ENCODE measurements at regions not wholly inside any gene's neighbourhood (a gene's known extent, or its start where the extent isn't known, plus 50 kb on each side); places are given as distances from the start of the nearest gene placed in this dataset.

DNA sequence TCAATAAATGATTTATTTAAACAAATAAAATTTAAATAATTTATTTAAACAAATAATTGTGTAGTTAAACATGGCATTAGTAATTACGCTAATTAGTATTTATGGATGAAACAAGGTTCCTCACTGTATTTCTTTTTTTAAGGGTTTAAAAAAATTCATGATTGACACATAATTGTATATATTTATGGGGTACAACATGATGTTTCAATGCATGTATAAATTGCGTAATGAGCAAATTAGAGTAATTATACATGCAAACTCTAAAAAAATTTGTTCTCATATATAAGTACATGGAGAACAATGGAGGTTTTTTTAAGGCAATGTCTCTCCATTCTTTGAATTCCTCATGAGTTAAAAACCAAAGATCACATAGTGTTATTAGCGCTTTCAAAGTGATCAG, 115.7 kb upstream of the KLF3 start:
- Histone ChIP-seq H3K36me3 (ENCODE audit: control insufficient read depth, insufficient read depth, low read length) (no peaks in the 10 kb centered on the region), H3K9me3 (ENCODE audit: control insufficient read depth, low read length) (no peaks in the 10 kb centered on the region), H3K27ac (ENCODE audit: low read depth, low read length) (no peak overlapping the region), H3K4me3 (ENCODE audit: low read length) (no peak overlapping the region), H3K27me3 (ENCODE audit: control insufficient read depth, insufficient read depth, low read length, poor library complexity, severe bottlenecking) (peaks cover 36% of the 10 kb centered on the region), H3K4me1 (ENCODE audit: control insufficient read depth, insufficient read depth, low read length) (no peaks in the 10 kb centered on the region), H3K9ac (ENCODE audit: extremely low read depth, low read length, poor library complexity, severe bottlenecking) (no peak overlapping the region)
- 67 to 90% methylated on average over 1 to 3 of the region's 3 CpGs for WGBS, 2 experiments (ENCODE audit: insufficient coverage in 1 of 2, insufficient read length in 1 of 2)
- TF ChIP-seq, protein P1, sequence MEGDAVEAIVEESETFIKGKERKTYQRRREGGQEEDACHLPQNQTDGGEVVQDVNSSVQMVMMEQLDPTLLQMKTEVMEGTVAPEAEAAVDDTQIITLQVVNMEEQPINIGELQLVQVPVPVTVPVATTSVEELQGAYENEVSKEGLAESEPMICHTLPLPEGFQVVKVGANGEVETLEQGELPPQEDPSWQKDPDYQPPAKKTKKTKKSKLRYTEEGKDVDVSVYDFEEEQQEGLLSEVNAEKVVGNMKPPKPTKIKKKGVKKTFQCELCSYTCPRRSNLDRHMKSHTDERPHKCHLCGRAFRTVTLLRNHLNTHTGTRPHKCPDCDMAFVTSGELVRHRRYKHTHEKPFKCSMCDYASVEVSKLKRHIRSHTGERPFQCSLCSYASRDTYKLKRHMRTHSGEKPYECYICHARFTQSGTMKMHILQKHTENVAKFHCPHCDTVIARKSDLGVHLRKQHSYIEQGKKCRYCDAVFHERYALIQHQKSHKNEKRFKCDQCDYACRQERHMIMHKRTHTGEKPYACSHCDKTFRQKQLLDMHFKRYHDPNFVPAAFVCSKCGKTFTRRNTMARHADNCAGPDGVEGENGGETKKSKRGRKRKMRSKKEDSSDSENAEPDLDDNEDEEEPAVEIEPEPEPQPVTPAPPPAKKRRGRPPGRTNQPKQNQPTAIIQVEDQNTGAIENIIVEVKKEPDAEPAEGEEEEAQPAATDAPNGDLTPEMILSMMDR (conservative IDR thresholded peaks at IDR 0.05): no peak
- Mint-ChIP-seq H3K36me3 (ENCODE audit: low read depth) (no peaks in the 10 kb centered on the region), H3K27ac (no peak overlapping the region), H3K4me3 (no peak overlapping the region), H3K9me3 (no peaks in the 10 kb centered on the region), H3K27me3 (ENCODE audit: insufficient read depth) (peaks cover 63% of the 10 kb centered on the region), H3K4me1 (peaks cover 2% of the 10 kb centered on the region)
- DNase-seq: no peak

GRCh38 chr4:38559374-38559773, 104.6 kb upstream of the KLF3 start:
- Mint-ChIP-seq H3K4me1 (no peaks in the 10 kb centered on the region), H3K27ac (no peak overlapping the region), H3K36me3 (ENCODE audit: low read depth) (no peaks in the 10 kb centered on the region), H3K27me3 (ENCODE audit: insufficient read depth) (peaks cover 8% of the 10 kb centered on the region), H3K4me3 (no peak overlapping the region), H3K9me3 (peaks cover 17% of the 10 kb centered on the region)
- Histone ChIP-seq H3K9me3 (ENCODE audit: control insufficient read depth, low read length) (no peaks in the 10 kb centered on the region), H3K36me3 (ENCODE audit: control insufficient read depth, insufficient read depth, low read length) (no peaks in the 10 kb centered on the region), H3K4me1 (ENCODE audit: control insufficient read depth, insufficient read depth, low read length) (no peaks in the 10 kb centered on the region), H3K27ac (ENCODE audit: low read depth, low read length) (no peak overlapping the region), H3K4me3 (ENCODE audit: low read length) (no peak overlapping the region), H3K27me3 (ENCODE audit: control insufficient read depth, insufficient read depth, low read length, poor library complexity, severe bottlenecking) (no peaks in the 10 kb centered on the region), H3K9ac (ENCODE audit: extremely low read depth, low read length, poor library complexity, severe bottlenecking) (no peak overlapping the region)
- TF ChIP-seq, protein P1 (conservative IDR thresholded peaks at IDR 0.05): no peak
- 91 to 94% methylated on average over 5 to 6 of the region's 6 CpGs for WGBS, 2 experiments (ENCODE audit: insufficient coverage in 1 of 2, insufficient read length in 1 of 2)
- no peak for DNase-seq

DNA sequence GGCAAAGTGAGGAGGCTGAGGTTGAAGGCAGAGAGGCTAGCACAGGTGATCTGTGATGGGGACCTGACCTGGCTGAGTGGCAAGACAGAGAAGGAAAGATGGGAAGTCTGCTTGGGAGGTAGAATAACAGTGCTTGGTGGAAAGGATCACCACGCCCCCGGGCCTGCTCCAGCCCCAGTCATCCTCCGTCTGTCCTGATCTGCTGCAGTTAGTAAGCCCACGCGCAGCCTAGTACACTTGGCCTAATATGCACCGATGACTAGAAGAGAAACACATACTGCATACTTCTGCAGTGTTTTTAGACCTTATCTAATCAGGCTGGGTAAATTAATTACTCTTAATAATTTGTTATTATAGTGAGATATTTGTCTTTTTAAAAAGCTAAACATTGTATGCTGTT, 103.7 kb upstream of the KLF3 start:
- no peaks in the 10 kb centered on the region for H3K27me3 ChIP-seq (ENCODE audit: control insufficient read depth, insufficient read depth, low read length, poor library complexity, severe bottlenecking)
- H3K36me3 ChIP-seq (ENCODE audit: control insufficient read depth, insufficient read depth, low read length): no peaks in the 10 kb centered on the region
- TF ChIP-seq, protein P1 (conservative IDR thresholded peaks at IDR 0.05): no peak
- WGBS, 2 experiments (ENCODE audit: insufficient coverage in 1 of 2, insufficient read length in 1 of 2): 94% methylated on average over 6 of the region's 6 CpGs; no CpG with 5 or more reads in 1 of the 2 experiments
- no peak overlapping the region for H3K27ac Mint-ChIP-seq
- no peak overlapping the region for H3K27ac ChIP-seq (ENCODE audit: low read depth, low read length)
- H3K36me3 Mint-ChIP-seq (ENCODE audit: low read depth): no peaks in the 10 kb centered on the region
- H3K27me3 Mint-ChIP-seq (ENCODE audit: insufficient read depth): peaks cover 4% of the 10 kb centered on the region
- no peak for DNase-seq
- H3K4me3 Mint-ChIP-seq: no peak overlapping the region
- no peak overlapping the region for H3K9ac ChIP-seq (ENCODE audit: extremely low read depth, low read length, poor library complexity, severe bottlenecking)
- H3K9me3 Mint-ChIP-seq: peaks cover 10% of the 10 kb centered on the region
- no peaks in the 10 kb centered on the region for H3K4me1 Mint-ChIP-seq
- no peak overlapping the region for H3K4me3 ChIP-seq (ENCODE audit: low read length)
- no peaks in the 10 kb centered on the region for H3K4me1 ChIP-seq (ENCODE audit: control insufficient read depth, insufficient read depth, low read length)
- H3K9me3 ChIP-seq (ENCODE audit: control insufficient read depth, low read length): no peaks in the 10 kb centered on the region

Measured in endodermal cell (in vitro differentiated cells).